DMS153 treated with DMSO at 0.1 percent for 48 hours (cell line): ENCODE measurements at regions not wholly inside any gene's neighbourhood (a gene's known extent, or its start where the extent isn't known, plus 50 kb on each side); places are given as distances from the start of the nearest gene placed in this dataset.

Experiments used
- DNase-seq: peaks from one replicate; lab custom pipeline; 2025; ENCODE audit not compliant: unreplicated experiment; lab: John Stamatoyannopoulos, UW

DNA sequence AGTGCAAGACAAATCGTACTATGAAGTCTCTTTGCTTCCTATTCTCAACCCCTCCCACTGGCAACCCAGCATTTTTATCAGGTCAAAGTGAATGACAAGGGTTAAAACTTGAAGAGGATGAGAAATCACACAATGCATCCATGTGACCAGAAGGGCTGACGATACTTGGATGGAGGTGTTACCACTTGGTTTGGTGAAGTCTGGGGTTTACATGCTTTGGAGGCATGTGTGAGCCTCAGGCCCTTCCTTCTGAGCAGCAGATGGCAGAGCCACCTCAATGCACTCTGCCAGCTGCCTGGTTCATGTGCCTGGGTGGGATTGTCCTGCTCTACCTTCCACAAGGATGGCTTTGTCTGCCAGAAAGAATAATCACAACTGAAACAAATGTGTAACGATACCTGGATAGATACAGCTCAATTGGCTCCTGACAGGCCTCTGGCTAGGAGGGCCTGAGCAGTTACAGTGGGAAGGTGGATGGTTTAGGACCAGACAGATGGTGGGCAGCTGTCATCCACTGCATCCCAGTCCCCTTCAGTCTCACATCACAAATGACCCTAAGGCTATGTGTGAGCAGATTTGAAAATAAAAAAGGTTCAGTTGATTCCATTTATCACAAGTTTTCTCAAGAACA is 51.5 kb upstream of the CNIH3 start:
- DNase-seq, result no peak

DNA sequence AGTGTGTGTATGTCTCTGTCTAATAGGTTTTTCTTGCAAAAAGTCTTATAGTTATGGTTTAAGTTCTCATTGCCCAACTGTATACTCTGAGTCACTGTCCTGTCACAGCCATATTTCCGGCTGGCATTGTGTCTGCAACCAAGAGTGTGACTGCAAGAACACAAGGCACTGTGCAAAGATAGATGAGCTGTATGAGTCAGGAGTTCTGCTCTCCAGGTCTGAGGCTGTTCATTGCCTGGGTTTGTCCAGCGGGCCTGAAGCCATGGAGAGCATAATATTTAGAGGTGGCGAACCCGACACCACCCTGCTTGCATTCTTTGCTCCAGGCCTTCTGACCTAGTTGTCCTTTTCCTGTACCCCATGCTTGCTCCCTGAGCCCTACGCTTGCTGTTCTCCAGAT is 50.9 kb upstream of the CNIH3 start:
- DNase-seq, result no peak

DNA sequence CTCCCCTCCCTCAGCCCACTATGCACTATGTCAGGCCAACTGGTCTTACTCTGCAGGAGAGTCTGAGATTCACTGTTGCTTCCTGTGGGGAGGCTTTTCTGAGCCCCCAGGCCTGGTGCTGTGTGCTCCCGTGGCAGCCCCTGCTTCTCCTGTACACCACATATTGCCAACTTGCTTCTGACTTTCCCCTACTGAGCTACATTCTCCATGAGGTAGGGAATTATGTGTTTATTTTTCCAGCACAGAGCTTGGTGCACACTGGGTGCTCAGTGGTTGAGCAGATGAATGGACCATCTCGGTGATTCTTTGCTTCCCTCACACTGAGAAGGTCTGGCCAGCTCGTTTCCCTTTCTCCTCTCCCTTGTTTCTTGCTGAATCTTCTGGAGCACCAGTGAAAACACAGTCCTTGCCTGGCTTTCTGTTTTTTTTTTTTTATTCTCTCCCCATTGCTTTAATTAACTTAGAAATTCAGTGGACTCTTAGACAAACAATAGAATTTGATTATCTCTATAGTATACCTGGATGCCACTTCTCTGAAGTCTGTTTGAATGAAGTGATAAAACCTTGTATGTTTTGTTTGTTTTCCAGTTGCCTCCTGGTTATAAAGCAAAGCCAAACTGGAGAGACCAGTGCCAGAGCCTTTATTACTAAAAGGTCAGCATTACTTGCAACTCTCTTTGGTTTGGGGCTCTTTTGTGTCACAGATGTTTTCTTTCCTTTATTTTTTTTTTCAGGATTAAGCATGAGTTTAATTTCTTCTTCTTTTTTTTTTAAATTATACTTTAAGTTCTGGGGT is 50.3 kb upstream of the CNIH3 start:
- no peak for DNase-seq
